Glomerular endothelial cell (primary cell): ENCODE measurements at regions not wholly inside any gene's neighbourhood (a gene's known extent, or its start where the extent isn't known, plus 50 kb on each side); places are given as distances from the start of the nearest gene placed in this dataset.
A peak's percentile ranks its signal among the peaks of the same experiment; 100 is the strongest.

Source experiments
- DNase-seq: peaks from one replicate; pipeline ENCODE4 v3.0.0-alpha.2; 2011; ENCODE audit warnings: low read depth, low spot score; ENCODE audit errors: extremely low read depth

GRCh38 chr5:160175438-160176218 lies 53.7 kb upstream of the FABP6 start:
- no peak for DNase-seq

- DNase-seq, result no peak
Observed at GRCh38 chr5:160174780-160175437, 54.4 kb upstream of the FABP6 start.

GRCh38 chr5:160174290-160174689 lies 55.0 kb upstream of the FABP6 start:
- no peak for DNase-seq

GRCh38 chr5:160171666-160172065 lies 52.4 kb upstream of the PWWP2A start:
- no peak for DNase-seq

GRCh38 chr5:160169326-160169725 lies 50.1 kb upstream of the PWWP2A start:
- peak; percentile 73 for DNase-seq
